Neuronal stem cell (in vitro differentiated cells): ENCODE measurements at regions not wholly inside any gene's neighbourhood (a gene's known extent, or its start where the extent isn't known, plus 50 kb on each side); places are given as distances from the start of the nearest gene placed in this dataset.

Experiments used
- DNase-seq: peaks from one replicate; pipeline ENCODE4 v3.0.0-alpha.2; 2013; ENCODE audit warnings: low spot score
- H2AFZ ChIP-seq: one replicate; pipeline ENCODE4 v1.6.1; 2013; ENCODE audit warnings: mild to moderate bottlenecking, low read length, inconsistent platforms
- H2AK5ac ChIP-seq: 2 replicates; pipeline ENCODE4 v1.6.1; 2013; ENCODE audit warnings: low read depth, mild to moderate bottlenecking, inconsistent platforms, low read length, moderate library complexity, mixed read lengths
- H2BK120ac ChIP-seq: 2 replicates; pipeline ENCODE4 v1.6.1; 2013; ENCODE audit warnings: low read depth, mild to moderate bottlenecking, inconsistent platforms, low read length, moderate library complexity, mixed read lengths
- H2BK12ac ChIP-seq: one replicate; pipeline ENCODE4 v1.6.1; 2013; ENCODE audit warnings: low read length, inconsistent platforms
- H2BK15ac ChIP-seq: 2 replicates; pipeline ENCODE4 v1.6.1; 2013; ENCODE audit warnings: mild to moderate bottlenecking, low read length, inconsistent platforms, mixed read lengths
- H2BK5ac ChIP-seq: one replicate; pipeline ENCODE4 v1.6.1; 2013; ENCODE audit warnings: inconsistent platforms, mild to moderate bottlenecking, low read length, moderate library complexity
- H3K14ac ChIP-seq: one replicate; pipeline ENCODE4 v1.6.1; 2013; ENCODE audit warnings: low read length, inconsistent platforms
- H3K18ac ChIP-seq: 2 replicates; pipeline ENCODE4 v1.6.1; 2013; ENCODE audit warnings: low read length, inconsistent platforms
- H3K23ac ChIP-seq: 2 replicates; pipeline ENCODE4 v1.6.1; 2013; ENCODE audit warnings: low read depth, mild to moderate bottlenecking, mixed read lengths, low read length, inconsistent platforms; ENCODE audit not compliant: poor library complexity
- H3K27ac ChIP-seq: replicated peaks from 3 replicates; pipeline ENCODE4 v1.5.1; 2013; ENCODE audit warnings: low read length, inconsistent platforms
- H3K27me3 ChIP-seq, 3 experiments: 2 replicates each; pipeline ENCODE4 v1.6.1; 2013; ENCODE audit warnings: low read length in 3 of 3, mild to moderate bottlenecking in 2 of 3, inconsistent platforms in 1 of 3, low read depth in 1 of 3, mixed read lengths in 1 of 3, moderate library complexity in 1 of 3; ENCODE audit not compliant: control insufficient read depth in 3 of 3, insufficient read depth in 3 of 3
- H3K36me3 ChIP-seq, 2 donors: replicated peaks in 1 of 2; 2 replicates each; pipeline ENCODE4 v1.6.1; 2013; ENCODE audit warnings: low read length in 2 of 2; ENCODE audit not compliant: control insufficient read depth in 2 of 2, insufficient read depth in 2 of 2
- H3K4ac ChIP-seq: 2 replicates; pipeline ENCODE4 v1.6.1; 2013; ENCODE audit warnings: inconsistent platforms, mild to moderate bottlenecking, low read length, moderate library complexity
- H3K4me1 ChIP-seq, 2 donors: 1 replicate in 1 of 2; 2 replicates in 1 of 2; pipeline ENCODE4 v1.6.1; 2013; ENCODE audit warnings: low read length in 2 of 2, low read depth in 1 of 2; ENCODE audit not compliant: control insufficient read depth in 2 of 2, insufficient read depth in 1 of 2
- H3K4me2 ChIP-seq: one replicate; pipeline ENCODE4 v1.6.1; 2013; ENCODE audit warnings: mild to moderate bottlenecking, low read length, inconsistent platforms; ENCODE audit not compliant: insufficient read depth, poor library complexity, severe bottlenecking
- H3K4me3 ChIP-seq, 2 donors: 2 replicates each; pipeline ENCODE4 v1.5.1; 2013; ENCODE audit warnings: low read length in 2 of 2, mild to moderate bottlenecking in 2 of 2, inconsistent platforms in 1 of 2, moderate library complexity in 1 of 2
- H3K79me1 ChIP-seq: one replicate; pipeline ENCODE4 v1.6.1; 2013; ENCODE audit warnings: low read depth, mild to moderate bottlenecking, inconsistent platforms, low read length, moderate library complexity
- H3K9ac ChIP-seq: one replicate; pipeline ENCODE4 v1.6.1; 2013; ENCODE audit warnings: mild to moderate bottlenecking, low read depth, low read length, inconsistent platforms; ENCODE audit not compliant: poor library complexity
- H3K9me3 ChIP-seq, 2 donors: replicated peaks in 1 of 2; 2 replicates each; pipeline versions ENCODE3 to v1.6.1; 2013; ENCODE audit warnings: low read length in 2 of 2, mild to moderate bottlenecking in 2 of 2, inconsistent platforms in 1 of 2, low read depth in 1 of 2, mixed read lengths in 1 of 2, moderate library complexity in 1 of 2; ENCODE audit not compliant: control insufficient read depth in 2 of 2, insufficient read depth in 1 of 2
- H4K8ac ChIP-seq: one replicate; pipeline ENCODE4 v1.6.1; 2013; ENCODE audit warnings: low read depth, mild to moderate bottlenecking, inconsistent platforms, low read length, moderate library complexity
- H4K91ac ChIP-seq: one replicate; pipeline ENCODE4 v1.6.1; 2013; ENCODE audit warnings: low read length, low read depth, mild to moderate bottlenecking, inconsistent platforms; ENCODE audit not compliant: poor library complexity
- WGBS, 2 donors: extraction: QIAGEN DNeasy Blood & Tissue Kit; methylation state at CpG; one replicate each; pipeline ENCODE4 v1.1.7; 2013; ENCODE audit warnings: missing lambda C conversion rate in 2 of 2, mixed read lengths in 1 of 2; ENCODE audit not compliant: insufficient read length in 2 of 2, insufficient replicate concordance in 1 of 2; ENCODE audit errors: extremely low coverage in 2 of 2; 5-methylcytosine and 5-hydroxymethylcytosine counted together

GRCh38 chr2:61720911-61721310 lies 132.9 kb downstream of the FAM161A start:
- Histone ChIP-seq H3K4ac (no peak overlapping the region), H3K9me3 (no peaks in the 10 kb centered on the region), H3K4me2 (no peak overlapping the region), H3K36me3 (no peaks in the 10 kb centered on the region), H2BK15ac (no peak overlapping the region), H2AFZ (no peak overlapping the region), H3K14ac (no peak overlapping the region), H4K8ac (no peak overlapping the region), H2BK12ac (no peak overlapping the region), H3K27me3 (no peaks in the 10 kb centered on the region), H4K91ac (no peak overlapping the region), H3K27ac (no peak overlapping the region), H3K23ac (no peak overlapping the region), H3K18ac (no peak overlapping the region), H2BK120ac (no peak overlapping the region), H2AK5ac (no peak overlapping the region), H3K79me1 (no peaks in the 10 kb centered on the region), H3K4me3 (no peak overlapping the region), H3K9ac (no peak overlapping the region), H2BK5ac (no peak overlapping the region), H3K4me1 (no peaks in the 10 kb centered on the region)
- WGBS, 2 donors = no CpG with 5 or more reads among the region's 3 CpGs
- no peak for DNase-seq

GRCh38 chr2:61718965-61719364 lies 134.9 kb downstream of the FAM161A start:
- H3K23ac ChIP-seq = no peak overlapping the region
- no peak overlapping the region for H3K18ac ChIP-seq
- H3K27me3 ChIP-seq = no peaks in the 10 kb centered on the region
- H2BK120ac ChIP-seq = no peak overlapping the region
- H3K9ac ChIP-seq = no peak overlapping the region
- H2BK5ac ChIP-seq = no peak overlapping the region
- no peak overlapping the region for H3K4me3 ChIP-seq
- no peak overlapping the region for H3K14ac ChIP-seq
- H3K4me1 ChIP-seq = no peaks in the 10 kb centered on the region
- H4K91ac ChIP-seq = no peak overlapping the region
- H3K27ac ChIP-seq = no peak overlapping the region
- H2BK12ac ChIP-seq = no peak overlapping the region
- H3K9me3 ChIP-seq = no peaks in the 10 kb centered on the region
- H3K4ac ChIP-seq = no peak overlapping the region
- H3K4me2 ChIP-seq = no peak overlapping the region
- no peak overlapping the region for H2AK5ac ChIP-seq
- H4K8ac ChIP-seq = no peak overlapping the region
- H3K79me1 ChIP-seq = no peaks in the 10 kb centered on the region
- H2AFZ ChIP-seq = no peak overlapping the region
- H2BK15ac ChIP-seq = no peak overlapping the region
- WGBS, 2 donors = no CpG with 5 or more reads among the region's 5 CpGs
- no peak for DNase-seq
- H3K36me3 ChIP-seq = no peaks in the 10 kb centered on the region

- DNase-seq = no peak
- Histone ChIP-seq H2BK12ac (no peak overlapping the region), H3K79me1 (no peaks in the 10 kb centered on the region)
These were observed 138.4 kb downstream of the FAM161A start for GRCh38 chr2:61715506-61715905.

GRCh38 chr2:61714210-61714609 lies 139.7 kb downstream of the FAM161A start:
- H3K4me1 ChIP-seq = peaks cover 0 to 3% of the 10 kb centered on the region in 2 donors
- H3K4me2 ChIP-seq = no peak overlapping the region
- H3K9me3 ChIP-seq = no peaks in the 10 kb centered on the region
- no peak for DNase-seq
- H3K18ac ChIP-seq = no peak overlapping the region
- no peak overlapping the region for H3K4me3 ChIP-seq
- H2AFZ ChIP-seq = no peak overlapping the region
- no peaks in the 10 kb centered on the region for H3K36me3 ChIP-seq
- no peak overlapping the region for H4K8ac ChIP-seq
- no peak overlapping the region for H3K23ac ChIP-seq
- no peak overlapping the region for H2BK120ac ChIP-seq
- no peaks in the 10 kb centered on the region for H3K79me1 ChIP-seq
- H3K14ac ChIP-seq = no peak overlapping the region
- H3K27ac ChIP-seq = no peak overlapping the region
- no peak overlapping the region for H2AK5ac ChIP-seq
- no peak overlapping the region for H2BK5ac ChIP-seq
- no peak overlapping the region for H2BK12ac ChIP-seq
- no peak overlapping the region for H2BK15ac ChIP-seq
- no peak overlapping the region for H4K91ac ChIP-seq
- H3K9ac ChIP-seq = no peak overlapping the region
- no peak overlapping the region for H3K4ac ChIP-seq
- no peaks in the 10 kb centered on the region for H3K27me3 ChIP-seq
- WGBS, 2 donors = no CpG with 5 or more reads among the region's 5 CpGs

More at GRCh38 chr2:61715506-61715905, 138.4 kb downstream of the FAM161A start:
- Histone ChIP-seq H2AFZ (no peak overlapping the region), H3K23ac (no peak overlapping the region), H3K4me2 (no peak overlapping the region), H3K4me3 (no peak overlapping the region), H2BK15ac (no peak overlapping the region), H3K4me1 (peaks cover 0 to 3% of the 10 kb centered on the region in 2 donors), H3K9me3 (no peaks in the 10 kb centered on the region), H3K14ac (no peak overlapping the region), H2BK120ac (no peak overlapping the region), H4K91ac (no peak overlapping the region), H3K9ac (no peak overlapping the region), H4K8ac (no peak overlapping the region), H3K18ac (no peak overlapping the region), H2AK5ac (no peak overlapping the region), H3K4ac (no peak overlapping the region), H3K36me3 (no peaks in the 10 kb centered on the region), H3K27ac (no peak overlapping the region), H3K27me3 (no peaks in the 10 kb centered on the region), H2BK5ac (no peak overlapping the region)
- WGBS, 2 donors = no CpG with 5 or more reads among the region's 2 CpGs
